Osteoblast (primary cell): ENCODE measurements at regions not wholly inside any gene's neighbourhood (a gene's known extent, or its start where the extent isn't known, plus 50 kb on each side); places are given as distances from the start of the nearest gene placed in this dataset.

Source experiments
- DNase-seq: peaks from one replicate; pipeline ENCODE4 v3.0.0; 2011; ENCODE audit warnings: low spot score, mixed read lengths; ENCODE audit not compliant: insufficient read length; ENCODE audit errors: missing footprints
- H2AFZ ChIP-seq: 2 replicates; pipeline ENCODE4 v1.6.0; 2011; ENCODE audit warnings: mild to moderate bottlenecking, low read length
- H3K27ac ChIP-seq: 2 replicates; pipeline ENCODE4 v1.5.1; 2011; ENCODE audit warnings: mild to moderate bottlenecking, low read depth, low read length, moderate library complexity
- H3K27me3 ChIP-seq: 2 replicates; pipeline ENCODE4 v1.6.0; 2012; ENCODE audit warnings: mild to moderate bottlenecking, control low read depth, inconsistent platforms, low read length, moderate library complexity; ENCODE audit not compliant: insufficient read depth
- H3K36me3 ChIP-seq: 2 replicates; pipeline ENCODE4 v1.5.1; 2011; ENCODE audit warnings: mild to moderate bottlenecking, low read length, control low read depth, moderate library complexity; ENCODE audit not compliant: insufficient read depth
- H3K4me1 ChIP-seq: 2 replicates; pipeline ENCODE4 v1.5.1; 2011; ENCODE audit warnings: mild to moderate bottlenecking, low read length, control low read depth, moderate library complexity; ENCODE audit not compliant: insufficient read depth
- H3K4me2 ChIP-seq: 2 replicates; pipeline ENCODE4 v1.6.0; 2011; ENCODE audit warnings: mild to moderate bottlenecking, low read length; ENCODE audit not compliant: insufficient read depth
- H3K4me3 ChIP-seq: fragments of 200-600 bp; sonication (generic); 3 replicates; pipeline ENCODE4 v1.5.1; 2012; ENCODE audit warnings: mild to moderate bottlenecking, low read length, inconsistent platforms; ENCODE audit not compliant: insufficient read depth
- H3K79me2 ChIP-seq: 2 replicates; pipeline ENCODE4 v1.6.0; 2012; ENCODE audit warnings: mild to moderate bottlenecking, low read length, control low read depth, inconsistent platforms; ENCODE audit not compliant: insufficient read depth
- H3K9me3 ChIP-seq: 2 replicates; pipeline ENCODE4 v1.5.1; 2011; ENCODE audit warnings: low read depth, low read length, control low read depth
- H4K20me1 ChIP-seq: 2 replicates; pipeline ENCODE4 v1.6.0; 2012; ENCODE audit warnings: mild to moderate bottlenecking, low read length, control low read depth; ENCODE audit not compliant: insufficient read depth
- CTCF ChIP-seq: IDR thresholded peaks from 2 replicates; pipeline ENCODE4 v1.5.1; 2011; ENCODE audit warnings: mild to moderate bottlenecking, low read depth, low read length, moderate library complexity; ENCODE audit errors: extremely low read depth

GRCh38 chr5:12258549-12258948 lies 354.3 kb upstream of the CTNND2 start:
- DNase-seq: no peak
- no peak overlapping the region for H3K4me2 ChIP-seq
- TF ChIP-seq CTCF: no peak
- no peaks in the 10 kb centered on the region for H3K79me2 ChIP-seq
- no peaks in the 10 kb centered on the region for H3K36me3 ChIP-seq
- H2AFZ ChIP-seq: no peak overlapping the region
- no peaks in the 10 kb centered on the region for H3K9me3 ChIP-seq
- no peaks in the 10 kb centered on the region for H3K27me3 ChIP-seq
- H3K4me1 ChIP-seq: no peaks in the 10 kb centered on the region
- H3K27ac ChIP-seq: no peak overlapping the region
- no peak overlapping the region for H3K4me3 ChIP-seq
- no peaks in the 10 kb centered on the region for H4K20me1 ChIP-seq

- H3K36me3 ChIP-seq: no peaks in the 10 kb centered on the region
- H3K4me1 ChIP-seq: no peaks in the 10 kb centered on the region
- H3K27ac ChIP-seq: no peak overlapping the region
- H4K20me1 ChIP-seq: no peaks in the 10 kb centered on the region
- H3K27me3 ChIP-seq: no peaks in the 10 kb centered on the region
- H3K9me3 ChIP-seq: peaks cover 4% of the 10 kb centered on the region
- no peak overlapping the region for H2AFZ ChIP-seq
- no peaks in the 10 kb centered on the region for H3K79me2 ChIP-seq
- TF ChIP-seq CTCF: no peak
- no peak overlapping the region for H3K4me2 ChIP-seq
- no peak for DNase-seq
- no peak overlapping the region for H3K4me3 ChIP-seq
Observed at GRCh38 chr5:12250454-12250853, 346.2 kb upstream of the CTNND2 start.

- Histone ChIP-seq H3K4me2 (no peak overlapping the region), H3K27ac (no peak overlapping the region), H3K27me3 (no peaks in the 10 kb centered on the region), H4K20me1 (no peaks in the 10 kb centered on the region), H3K4me3 (no peak overlapping the region), H3K36me3 (no peaks in the 10 kb centered on the region), H3K9me3 (peaks cover 4% of the 10 kb centered on the region), H2AFZ (no peak overlapping the region), H3K4me1 (no peaks in the 10 kb centered on the region), H3K79me2 (no peaks in the 10 kb centered on the region)
- DNase-seq: no peak
- no peak for TF ChIP-seq CTCF
Observed at GRCh38 chr5:12248831-12249230, 344.6 kb upstream of the CTNND2 start.

- DNase-seq: no peak
- no peak for TF ChIP-seq CTCF
- peaks cover 4% of the 10 kb centered on the region for H3K9me3 ChIP-seq
- no peak overlapping the region for H3K4me2 ChIP-seq
- no peaks in the 10 kb centered on the region for H3K79me2 ChIP-seq
- H3K27me3 ChIP-seq: no peaks in the 10 kb centered on the region
- no peaks in the 10 kb centered on the region for H3K4me1 ChIP-seq
- no peak overlapping the region for H3K27ac ChIP-seq
- H4K20me1 ChIP-seq: no peaks in the 10 kb centered on the region
- no peak overlapping the region for H2AFZ ChIP-seq
- H3K36me3 ChIP-seq: no peaks in the 10 kb centered on the region
- no peak overlapping the region for H3K4me3 ChIP-seq
Observed at GRCh38 chr5:12246036-12246435, 341.8 kb upstream of the CTNND2 start.
